ENCODE measurements at regions not wholly inside any gene's neighbourhood (a gene's known extent, or its start where the extent isn't known, plus 50 kb on each side); places are given as distances from the start of the nearest gene placed in this dataset.

DNA sequence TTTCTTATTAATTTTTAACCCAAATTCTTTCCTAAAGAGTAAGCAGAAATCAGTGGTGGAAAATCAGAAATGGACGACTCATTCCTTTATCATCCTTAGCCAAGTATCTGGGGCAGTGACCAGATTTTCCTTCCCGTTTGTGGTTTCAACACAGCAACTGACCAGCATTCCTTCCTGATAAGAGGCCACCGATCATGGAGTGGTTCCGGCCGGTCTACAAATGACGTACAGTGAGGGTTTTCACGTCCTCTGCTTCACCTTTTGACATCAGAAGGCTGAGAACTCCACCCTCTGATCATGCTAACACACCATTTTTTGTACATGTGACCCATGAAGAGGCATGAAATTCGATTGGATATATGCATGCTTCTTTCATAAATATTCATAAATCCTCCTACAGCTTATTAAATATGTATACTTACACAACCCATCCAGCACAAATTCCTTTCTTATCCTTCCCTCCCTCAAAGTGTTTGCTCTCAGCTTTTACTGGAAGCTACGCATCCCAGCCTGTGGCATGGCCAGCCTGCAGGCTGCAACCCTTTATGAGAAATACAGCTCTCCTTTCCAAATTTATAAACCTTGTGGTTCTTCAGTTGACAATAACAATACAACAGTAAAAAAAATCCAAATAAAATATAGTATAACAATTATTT, 173.0 kb upstream of the CASK start:
- TF ChIP-seq, protein P1, sequence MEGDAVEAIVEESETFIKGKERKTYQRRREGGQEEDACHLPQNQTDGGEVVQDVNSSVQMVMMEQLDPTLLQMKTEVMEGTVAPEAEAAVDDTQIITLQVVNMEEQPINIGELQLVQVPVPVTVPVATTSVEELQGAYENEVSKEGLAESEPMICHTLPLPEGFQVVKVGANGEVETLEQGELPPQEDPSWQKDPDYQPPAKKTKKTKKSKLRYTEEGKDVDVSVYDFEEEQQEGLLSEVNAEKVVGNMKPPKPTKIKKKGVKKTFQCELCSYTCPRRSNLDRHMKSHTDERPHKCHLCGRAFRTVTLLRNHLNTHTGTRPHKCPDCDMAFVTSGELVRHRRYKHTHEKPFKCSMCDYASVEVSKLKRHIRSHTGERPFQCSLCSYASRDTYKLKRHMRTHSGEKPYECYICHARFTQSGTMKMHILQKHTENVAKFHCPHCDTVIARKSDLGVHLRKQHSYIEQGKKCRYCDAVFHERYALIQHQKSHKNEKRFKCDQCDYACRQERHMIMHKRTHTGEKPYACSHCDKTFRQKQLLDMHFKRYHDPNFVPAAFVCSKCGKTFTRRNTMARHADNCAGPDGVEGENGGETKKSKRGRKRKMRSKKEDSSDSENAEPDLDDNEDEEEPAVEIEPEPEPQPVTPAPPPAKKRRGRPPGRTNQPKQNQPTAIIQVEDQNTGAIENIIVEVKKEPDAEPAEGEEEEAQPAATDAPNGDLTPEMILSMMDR (IDR thresholded peaks at IDR 0.05): no peak
- TF ChIP-seq POLR2AphosphoS5 (IDR thresholded peaks at IDR 0.05) (no peak), POLR2A (IDR thresholded peaks at IDR 0.05) (no peak)
